Retina (tissue), 1 donor: ENCODE measurements at regions not wholly inside any gene's neighbourhood (a gene's known extent, or its start where the extent isn't known, plus 50 kb on each side); places are given as distances from the start of the nearest gene placed in this dataset.

ENCODE experiments used
- DNase-seq: peaks from one replicate; pipeline ENCODE4 v3.0.0-alpha.2; 2016

DNA sequence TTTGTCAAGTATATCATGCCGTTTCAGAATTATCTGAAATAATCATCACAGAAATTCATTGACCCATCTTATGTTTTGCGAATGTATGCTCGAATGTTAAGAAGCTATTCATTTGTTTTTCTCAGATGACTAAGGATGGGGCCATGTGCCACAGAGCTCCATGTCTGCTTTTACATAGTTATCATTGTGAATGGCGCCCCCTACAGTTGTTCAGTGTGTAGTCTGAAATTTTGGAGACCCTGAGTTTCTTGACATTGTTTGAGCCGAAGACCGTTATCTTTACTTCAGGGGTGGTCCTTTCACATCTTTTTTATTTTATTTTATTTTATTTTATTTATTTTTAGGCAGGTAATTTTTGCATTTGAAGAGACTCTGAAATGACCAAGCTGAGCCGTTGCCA, 972.0 kb upstream of the RBFOX1 start:
- DNase-seq: no peak

DNA sequence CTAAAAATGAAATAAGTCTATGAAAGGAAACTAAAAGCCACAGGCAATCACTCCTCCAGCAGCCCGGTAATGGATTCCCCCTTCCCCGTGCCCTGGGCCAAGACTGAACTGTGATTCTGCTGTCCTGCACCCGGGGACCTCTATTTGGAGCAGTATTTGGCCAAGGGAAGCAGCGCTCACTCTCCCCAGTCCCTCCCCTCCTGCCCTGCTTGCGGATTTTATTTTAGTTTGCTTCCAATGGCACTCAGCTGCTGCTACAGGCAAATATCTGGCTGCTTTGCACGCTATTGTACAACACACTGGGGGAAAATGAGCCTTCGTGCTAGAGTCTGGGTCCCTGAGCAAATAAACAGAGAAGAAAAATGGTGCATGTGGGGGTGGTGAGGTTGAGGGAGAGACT, 975.7 kb upstream of the RBFOX1 start:
- DNase-seq: peak; percentile 16

DNA sequence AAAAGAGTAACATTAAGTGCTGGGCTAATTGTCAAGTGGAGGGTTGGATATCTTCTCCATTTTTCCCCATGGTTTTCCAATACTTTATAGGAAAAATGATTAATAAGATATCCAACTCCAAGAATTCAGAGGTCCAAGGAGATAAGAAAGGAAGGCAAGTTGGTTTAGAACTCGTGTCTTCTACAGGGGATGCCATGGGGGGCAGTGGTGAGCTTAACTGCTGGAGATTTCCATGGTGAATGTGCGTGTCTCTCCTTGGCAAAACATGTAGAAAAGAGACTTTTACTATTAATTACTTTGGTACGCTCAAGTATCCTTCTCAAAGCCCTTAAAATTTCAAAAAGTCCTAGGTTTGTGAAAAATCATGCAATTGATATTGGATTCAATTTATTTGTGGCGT, 982.9 kb upstream of the RBFOX1 start:
- DNase-seq: no peak

DNA sequence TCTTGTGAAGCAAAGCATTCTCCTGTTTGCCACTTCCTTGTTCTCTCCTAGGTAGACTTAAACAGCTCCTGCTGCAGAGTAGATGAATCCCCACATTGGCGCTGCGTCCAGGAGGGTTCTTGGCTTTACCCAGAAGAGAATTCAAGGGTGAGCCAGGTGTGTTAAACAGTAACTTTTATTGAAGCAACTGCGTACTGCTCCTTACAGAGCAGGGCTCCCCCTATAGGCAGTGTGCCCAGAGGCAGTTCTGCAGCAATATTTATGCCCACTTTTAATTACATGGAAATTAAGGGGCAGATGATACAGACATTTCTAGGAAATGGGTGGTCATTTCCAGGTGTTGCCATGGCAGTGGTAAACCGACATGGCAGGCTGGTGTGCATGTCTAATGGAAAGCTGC, 987.6 kb upstream of the RBFOX1 start:
- no peak for DNase-seq

DNA sequence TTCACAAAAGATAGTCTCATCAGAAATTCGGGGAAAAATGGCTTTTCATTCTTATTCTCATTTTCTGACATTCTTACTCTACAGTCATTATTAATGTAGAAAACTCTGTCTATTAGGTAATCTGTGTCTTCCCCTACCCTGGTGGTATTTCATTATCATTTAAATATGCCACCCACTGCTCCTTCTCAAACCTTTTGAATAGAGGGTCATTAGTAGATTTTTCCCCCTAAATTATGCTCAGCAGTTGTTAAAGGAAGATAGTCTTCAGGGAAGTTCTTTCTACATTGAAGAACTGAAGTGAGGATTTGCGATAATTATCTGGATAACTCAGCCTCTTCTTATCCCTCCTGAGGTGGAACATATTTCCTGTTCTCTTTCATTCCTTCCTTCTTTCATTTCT, 989.5 kb upstream of the RBFOX1 start:
- DNase-seq: no peak

DNA sequence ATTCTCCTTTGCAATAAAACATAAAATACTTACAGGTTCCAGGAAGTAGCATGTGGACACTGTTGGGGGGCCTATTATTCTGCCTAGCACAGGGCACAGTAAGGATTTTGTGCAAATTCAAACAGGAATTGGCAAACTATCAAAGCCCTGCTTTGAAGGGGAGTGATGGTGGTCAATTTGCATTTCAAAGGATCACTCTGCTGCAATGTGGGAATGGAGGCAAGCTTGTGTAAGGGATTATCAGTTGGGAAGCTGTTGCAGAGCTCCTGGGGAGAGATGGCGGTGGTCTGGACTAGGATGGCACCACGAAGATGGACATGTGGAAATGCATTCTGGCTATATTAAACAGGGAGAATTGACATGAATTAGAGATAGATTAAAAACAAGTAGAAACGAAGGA, 990.7 kb upstream of the RBFOX1 start:
- DNase-seq: no peak

DNA sequence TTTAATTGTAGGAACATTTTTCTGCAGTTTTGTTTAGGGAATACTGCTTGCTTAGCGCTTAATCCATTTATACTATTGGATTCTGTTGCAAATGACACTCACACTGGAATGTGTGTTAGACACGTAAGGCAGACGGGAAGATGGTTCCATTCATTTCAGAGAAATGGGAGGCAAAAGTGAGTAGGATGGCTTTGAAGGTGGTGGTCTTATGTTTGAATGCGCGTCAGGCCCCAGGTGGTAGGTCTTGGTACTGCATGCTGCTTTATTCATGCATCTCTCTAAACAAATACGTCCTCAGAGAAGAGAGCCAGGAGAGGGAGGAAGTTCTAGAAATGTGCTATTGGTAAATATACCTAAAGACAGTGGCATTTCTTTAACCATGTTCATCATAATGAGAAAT, 997.6 kb upstream of the RBFOX1 start:
- no peak for DNase-seq

DNA sequence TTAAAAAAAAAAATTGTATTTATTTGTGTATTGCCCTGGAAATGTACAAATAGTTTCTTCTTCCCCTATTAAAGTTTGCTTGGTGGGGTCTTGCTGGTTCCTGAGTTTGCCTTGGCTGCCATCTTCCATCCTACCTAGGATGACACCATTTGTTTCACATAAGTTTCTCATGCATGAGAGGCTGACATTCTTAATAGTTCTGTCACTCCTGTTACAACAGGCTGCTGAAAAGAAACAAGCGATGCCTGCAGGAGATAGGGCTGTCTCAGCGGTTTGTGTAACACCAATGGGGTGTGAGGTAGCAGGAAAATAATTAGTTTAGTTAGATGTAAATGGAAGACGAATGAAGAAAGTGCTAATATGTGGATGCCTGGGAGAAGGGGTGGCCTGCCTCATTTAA, 1000.9 kb upstream of the RBFOX1 start:
- DNase-seq: no peak

DNA sequence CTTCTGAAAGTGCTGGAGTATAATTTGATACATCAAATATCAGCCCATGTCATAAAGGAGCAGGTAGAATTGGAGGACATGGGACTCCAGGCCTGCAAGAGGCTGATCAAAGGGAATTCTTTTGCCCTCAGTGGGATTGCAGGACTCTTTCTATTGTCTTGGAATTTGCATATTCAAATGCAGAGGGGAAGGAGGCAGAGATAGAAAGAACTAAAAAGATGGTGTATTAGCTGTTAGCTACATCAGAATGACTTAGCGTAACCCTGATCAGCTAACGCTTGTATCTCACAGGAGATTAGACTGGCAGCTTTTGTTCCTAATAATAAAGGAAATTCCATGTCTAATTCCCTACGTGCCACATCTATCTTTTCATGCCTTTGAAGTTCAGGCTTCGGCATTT, 1014.7 kb upstream of the RBFOX1 start:
- no peak for DNase-seq

DNA sequence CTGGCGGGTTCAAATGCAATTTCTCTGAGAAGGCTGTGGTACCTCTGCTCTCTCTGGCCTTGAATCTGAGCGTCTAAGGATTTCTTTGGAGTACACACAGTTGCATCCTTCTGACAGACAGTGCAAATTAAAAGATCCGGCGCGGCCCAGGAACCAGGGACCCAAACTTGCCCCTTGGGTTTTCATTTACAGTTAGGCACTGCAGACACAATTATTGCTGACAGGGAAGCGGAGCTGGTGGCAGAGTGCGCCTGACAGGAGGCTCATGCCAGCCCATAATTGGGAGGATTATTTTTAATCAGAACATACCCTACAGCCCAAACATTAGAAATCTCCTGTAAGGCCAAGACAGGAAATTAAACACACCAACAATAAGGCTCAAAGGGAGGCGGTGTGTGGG, 1023.4 kb upstream of the RBFOX1 start:
- DNase-seq: peak; percentile 57

DNA sequence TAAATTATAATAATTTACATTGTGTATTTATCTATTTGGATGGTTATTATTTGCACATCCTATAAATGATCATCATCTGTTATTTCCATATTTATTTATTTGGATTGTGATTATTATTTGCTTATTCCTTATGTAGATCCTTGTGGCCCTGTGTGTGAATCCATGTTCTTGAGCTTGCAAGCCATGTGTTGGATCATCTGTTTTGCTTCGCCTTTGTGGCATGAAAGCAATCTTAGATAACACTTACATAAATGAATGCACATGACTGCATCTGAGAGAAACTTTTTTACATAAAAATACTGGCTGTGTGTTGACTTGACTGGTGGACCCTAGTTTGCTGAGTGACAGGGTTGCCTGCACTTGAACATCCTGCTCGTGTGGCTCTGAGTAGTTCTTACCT, 1024.5 kb upstream of the RBFOX1 start:
- DNase-seq: no peak

DNA sequence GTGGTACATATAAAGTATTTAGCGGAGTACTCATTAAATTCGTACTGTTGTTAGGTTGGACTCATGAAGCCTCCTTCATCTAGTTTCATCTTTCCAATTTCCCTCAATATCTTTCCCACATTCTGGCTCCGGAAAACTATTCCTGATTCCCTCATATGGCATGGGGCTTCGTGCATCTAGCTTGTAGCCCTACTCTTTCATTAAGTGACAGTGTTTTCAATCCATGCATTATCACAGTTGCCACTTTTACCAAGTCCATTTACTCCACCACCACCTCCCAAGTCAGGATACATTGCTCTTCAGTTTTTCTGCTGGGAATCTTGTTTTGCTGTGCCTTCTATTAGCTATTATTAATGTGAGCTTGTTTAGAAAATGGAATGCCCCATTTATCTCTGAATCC, 1032.1 kb upstream of the RBFOX1 start:
- no peak for DNase-seq

DNA sequence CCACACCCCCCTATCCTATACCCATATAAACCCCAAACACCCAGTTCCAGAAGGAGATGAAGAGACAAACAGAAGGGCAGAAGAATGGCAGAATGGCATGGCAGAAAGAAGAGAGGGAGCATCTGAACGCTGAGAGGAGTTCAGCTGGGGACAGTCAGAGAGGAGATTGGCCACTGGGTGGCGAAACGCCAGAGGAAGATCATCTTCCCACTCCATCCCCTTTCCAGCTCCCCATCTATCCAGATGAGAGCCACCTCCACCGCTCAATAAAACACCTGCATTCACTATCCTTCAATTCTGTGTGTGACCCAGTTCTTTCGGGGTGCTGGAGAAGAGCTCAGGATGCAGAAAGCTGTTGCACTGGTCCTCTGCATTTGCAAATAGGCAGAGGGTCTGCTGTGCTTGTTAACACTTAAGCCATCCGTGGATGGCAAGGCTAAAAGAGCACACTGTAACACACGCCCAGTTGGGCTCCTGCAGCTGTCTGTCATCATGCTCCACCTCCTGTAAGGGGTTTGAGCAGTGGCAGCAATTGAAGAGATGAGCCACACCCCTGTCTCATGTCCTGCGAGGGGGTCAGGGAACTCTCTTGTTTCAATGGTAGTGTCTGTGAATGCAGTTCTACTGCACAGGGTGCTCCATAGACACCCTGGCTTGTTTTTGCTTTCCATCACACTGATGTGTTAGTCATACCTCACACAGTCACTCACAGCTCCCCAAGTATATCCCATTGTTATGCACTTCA, 1034.8 kb upstream of the RBFOX1 start:
- no peak for DNase-seq

DNA sequence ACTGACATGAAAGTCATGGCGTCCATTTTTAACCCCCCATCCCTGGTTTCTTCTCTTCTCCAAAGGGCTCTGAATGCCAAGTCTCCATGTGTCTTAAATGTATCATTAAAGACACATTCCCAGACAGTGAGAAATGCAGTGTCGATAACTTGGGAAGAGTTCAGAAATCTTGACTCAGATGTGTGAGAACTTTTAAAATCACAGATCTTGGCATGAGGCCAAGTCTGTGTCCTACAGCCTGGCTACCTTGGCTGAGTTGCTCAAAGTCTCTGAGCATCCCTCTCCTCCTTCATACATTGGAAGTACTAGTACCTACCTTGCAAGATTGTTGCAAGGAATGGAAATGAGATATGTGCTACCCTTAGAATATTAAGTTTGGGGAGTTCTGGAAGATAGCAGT, 1046.5 kb upstream of the RBFOX1 start:
- DNase-seq: no peak

DNA sequence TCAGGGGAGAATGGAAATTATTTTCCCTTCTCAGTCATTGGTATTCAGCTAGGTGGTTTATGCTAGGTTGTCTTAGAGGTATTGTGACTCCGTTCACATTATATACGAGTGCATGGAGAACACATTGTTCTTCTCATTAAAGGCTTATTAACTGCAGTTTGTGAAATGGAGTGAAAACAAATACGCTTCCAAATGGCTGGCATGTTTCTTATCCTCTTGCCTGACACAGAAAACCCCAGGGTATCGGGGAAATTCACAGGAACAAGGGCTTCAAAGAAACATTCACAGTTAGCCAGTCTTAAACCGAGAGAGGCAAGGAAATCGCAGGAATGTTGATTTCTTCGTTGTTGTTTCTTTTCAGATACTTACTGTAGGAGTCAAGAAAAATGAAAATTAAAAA, 1047.9 kb upstream of the RBFOX1 start:
- peak; percentile 52 for DNase-seq

DNA sequence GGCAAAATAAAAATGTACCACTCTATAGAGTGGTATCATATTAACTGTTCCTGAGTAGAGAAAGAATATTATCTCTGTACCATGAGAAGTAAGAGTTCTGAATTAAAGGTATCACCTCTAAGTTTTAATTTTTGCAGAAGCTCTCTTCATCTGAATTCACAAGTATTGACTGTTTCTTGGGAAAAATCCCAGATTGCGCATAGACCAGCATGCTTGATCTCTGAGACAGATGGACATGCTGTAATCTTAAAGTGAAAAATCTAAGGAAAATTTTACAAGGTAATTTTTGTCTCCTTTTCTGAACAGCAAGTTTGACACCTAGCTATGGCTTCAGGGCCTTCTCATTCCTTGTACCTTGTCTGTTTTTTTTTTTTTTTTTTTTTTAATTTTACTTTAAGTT, 1050.7 kb upstream of the RBFOX1 start:
- no peak for DNase-seq

DNA sequence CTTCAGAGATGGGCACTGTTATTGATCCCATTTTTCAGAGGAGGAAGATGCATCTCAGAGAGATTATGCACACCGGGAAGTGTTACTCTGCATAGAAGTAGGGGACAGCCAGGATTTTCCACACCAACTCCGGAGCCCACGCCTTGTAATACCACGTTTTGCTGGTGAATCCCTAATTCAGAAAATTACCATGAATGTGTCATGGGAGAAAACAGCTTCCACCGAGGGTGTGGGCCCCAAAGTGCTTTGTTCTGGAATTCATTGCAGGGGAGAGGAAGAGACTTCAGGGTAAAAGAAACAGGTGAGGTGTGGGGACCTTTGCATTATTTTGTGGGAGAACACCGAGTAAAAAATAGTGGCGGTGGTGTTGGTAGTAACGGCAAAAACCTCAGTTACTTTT, 1051.4 kb upstream of the RBFOX1 start:
- DNase-seq: no peak

DNA sequence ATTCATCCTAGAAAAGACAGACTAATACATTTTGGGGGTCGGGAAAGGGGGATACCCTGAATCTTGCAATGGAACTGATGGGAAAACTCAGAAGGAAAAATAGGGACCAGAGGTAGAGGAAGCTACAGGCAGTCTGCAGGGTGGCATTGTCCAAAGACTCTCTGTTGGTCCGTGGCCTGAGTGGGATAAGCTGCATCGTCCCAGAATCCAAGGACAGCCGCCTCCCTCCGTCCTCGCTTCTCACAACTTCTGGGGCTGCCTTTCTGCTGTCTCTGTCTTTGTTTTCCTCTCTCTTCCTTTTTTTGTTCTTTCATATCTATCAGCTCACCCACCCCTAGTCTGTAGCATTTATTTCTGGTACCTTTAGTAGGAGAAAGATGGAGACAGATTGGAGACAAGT, 1052.6 kb upstream of the RBFOX1 start:
- DNase-seq: no peak

DNA sequence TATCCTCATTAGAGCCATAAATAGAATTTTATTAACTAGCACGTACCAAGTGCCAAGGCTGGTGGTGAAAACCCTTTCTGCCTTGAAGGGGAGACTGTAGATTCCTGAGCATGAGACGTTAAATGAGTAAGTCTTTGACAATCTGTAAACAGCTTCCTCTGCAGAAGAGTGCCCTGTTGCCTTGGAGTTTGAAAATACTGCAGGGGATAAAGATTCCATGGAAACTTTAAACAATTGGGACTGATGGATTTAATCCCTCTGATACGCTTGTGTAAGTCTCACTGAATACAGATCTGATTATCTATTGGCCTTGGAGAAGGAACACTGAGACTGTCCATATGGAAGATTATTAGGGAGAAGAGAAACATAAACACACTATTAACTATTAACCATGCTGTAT, 1053.4 kb upstream of the RBFOX1 start:
- no peak for DNase-seq

DNA sequence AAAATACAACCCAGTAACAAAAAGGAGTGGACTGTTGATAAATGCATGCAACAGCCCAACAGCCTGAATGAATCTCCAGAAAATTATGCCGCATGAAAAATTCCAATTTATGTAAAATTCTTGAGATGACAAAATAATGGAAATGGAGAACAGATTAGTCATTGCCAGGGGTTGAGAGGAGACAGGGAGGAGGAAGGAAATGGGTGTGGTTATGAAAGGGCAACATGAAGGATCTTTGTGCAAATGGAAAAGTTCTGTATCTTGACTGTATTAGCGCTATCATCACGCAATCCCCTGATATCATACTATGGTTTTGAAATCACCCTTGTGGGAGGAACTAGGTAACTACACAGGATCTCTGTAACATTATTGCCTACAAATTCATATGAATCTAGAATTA, 1058.3 kb upstream of the RBFOX1 start:
- no peak for DNase-seq

DNA sequence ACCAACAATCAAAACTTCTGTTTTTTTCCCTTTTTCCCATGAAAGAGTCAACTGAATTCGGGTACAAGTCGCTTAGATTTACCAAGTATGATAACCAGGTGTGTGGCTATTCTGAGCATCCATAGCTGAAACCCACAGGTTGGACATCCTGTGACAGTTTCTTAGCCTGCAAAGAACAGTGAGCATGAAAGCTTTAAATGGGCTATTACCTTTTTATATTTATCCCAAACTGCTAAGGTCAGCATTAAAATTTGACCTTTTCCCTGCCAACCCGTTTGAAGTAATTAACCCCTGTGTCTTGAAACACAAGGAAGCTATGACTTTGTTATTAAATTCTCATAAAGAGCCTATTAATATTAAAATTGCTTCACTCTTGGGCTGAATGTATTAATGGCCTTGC, 1065.0 kb upstream of the RBFOX1 start:
- DNase-seq: no peak

DNA sequence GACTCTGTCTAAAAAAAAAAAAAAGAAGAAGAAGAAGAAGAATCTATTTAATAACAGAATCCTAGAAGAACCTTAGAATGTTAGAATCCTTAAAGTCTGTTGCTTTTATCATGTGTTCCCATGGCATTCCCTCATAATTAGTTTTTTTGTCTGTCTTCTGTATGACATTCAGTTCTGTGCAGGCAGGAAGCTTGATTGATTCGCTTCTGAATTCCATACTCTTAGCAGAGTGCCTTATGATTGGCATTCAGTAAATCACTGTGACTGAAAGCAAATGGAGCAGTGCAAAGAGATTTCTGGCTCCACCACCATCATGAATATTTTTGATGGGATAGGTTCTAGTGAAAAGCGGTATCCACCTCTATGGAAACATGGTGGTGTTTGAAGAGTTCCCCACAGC, 1065.9 kb upstream of the RBFOX1 start:
- DNase-seq: no peak

DNA sequence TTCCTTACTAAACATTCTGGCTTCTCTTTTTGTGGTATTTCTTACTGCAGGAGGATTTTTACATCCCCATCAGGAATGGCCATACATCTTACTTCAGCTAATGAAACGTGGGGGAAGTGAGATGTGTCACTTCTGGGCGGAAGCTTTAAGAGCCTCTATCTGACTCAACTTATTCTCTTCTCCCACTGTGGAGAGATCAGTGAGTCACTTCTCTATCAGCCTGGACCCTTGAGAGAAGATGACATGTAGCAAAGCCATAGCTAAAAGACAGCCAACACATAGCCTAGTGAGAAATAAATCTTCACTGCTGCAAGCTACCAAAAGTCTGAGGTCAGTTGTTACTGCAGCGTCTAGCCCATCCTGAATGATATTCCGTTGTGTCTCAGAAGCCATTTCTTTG, 1066.7 kb upstream of the RBFOX1 start:
- DNase-seq: no peak

DNA sequence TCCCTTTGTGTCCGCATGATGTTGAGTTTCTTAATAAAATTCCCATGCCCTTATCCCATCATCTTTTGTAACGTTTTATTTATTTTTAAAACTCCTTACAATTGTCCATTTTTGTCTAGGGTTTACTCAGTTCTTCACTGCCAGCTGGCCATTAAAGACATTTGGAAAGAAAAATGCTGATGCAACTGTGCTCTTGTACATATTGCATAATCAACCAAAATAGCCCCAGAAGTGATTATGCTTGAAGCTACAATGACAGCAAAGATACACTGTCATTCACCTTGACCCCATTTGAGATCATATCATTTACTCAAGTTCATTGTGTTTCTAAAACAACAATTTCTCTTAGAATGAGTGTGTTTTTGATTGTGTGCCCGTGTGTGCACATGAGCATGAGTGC, 1074.6 kb upstream of the RBFOX1 start:
- no peak for DNase-seq

DNA sequence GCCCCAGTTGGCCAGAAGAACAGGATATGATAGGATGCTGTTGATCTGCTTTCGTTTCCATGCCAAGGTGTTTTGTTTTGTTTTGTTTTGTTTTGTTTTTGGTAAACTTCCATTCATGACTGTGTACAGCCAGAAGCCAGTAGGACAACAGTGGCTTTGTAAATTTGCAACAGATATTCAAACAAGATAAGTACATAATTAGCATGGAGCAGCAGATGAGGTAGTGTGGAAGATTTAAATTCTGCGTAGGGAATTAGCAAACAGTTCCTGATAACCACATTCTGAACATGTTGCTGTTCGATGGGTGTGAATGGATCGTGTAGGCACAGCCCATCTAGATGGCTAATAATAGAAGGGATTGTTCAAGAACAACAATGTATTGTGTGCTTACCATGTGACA, 1080.1 kb upstream of the RBFOX1 start:
- no peak for DNase-seq

DNA sequence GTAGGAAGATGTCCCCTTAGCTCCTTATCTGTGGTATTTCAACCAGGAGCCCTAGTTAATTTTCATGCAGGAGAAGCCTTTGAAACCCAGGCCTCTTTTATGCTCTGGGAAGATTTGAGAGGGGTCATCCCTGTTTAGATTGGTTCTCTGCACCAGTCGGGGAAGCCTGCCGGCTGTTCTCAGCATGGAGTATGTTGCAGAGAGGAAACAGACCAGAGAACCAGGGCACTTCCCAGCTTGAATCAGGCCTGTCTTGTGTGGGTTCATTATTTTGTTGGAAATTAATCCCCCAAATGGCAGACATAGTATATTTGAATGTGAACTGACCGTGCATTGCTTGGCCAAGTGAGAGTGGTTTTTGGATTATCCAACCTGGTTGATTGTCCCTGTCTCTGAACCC, 1082.1 kb upstream of the RBFOX1 start:
- peak; percentile 20 for DNase-seq
